Endothelial cell of umbilical vein (primary cell): ENCODE measurements at regions not wholly inside any gene's neighbourhood (a gene's known extent, or its start where the extent isn't known, plus 50 kb on each side); places are given as distances from the start of the nearest gene placed in this dataset.

Source experiments
- BruUV-seq: library from RNA; stranded (reverse); fragments of 400-500 nt; replicated peaks from 2 replicates; lab custom pipeline; 2021; lab: Mats Ljungman, UMichigan
- CTCF ChIA-PET: fragments of 300-600, 350-600 bp; sonication (Branson Sonifier 250); formaldehyde crosslinking; loops from one replicate; lab custom pipeline; 2021; ENCODE audit warnings: antibody characterized with exemption, inconsistent platforms; lab: Charles Lee
- POLR2A ChIA-PET: fragments of 300-600, 350-600 bp; sonication (Branson Sonifier 250); formaldehyde crosslinking; loops from one replicate; lab custom pipeline; 2021; ENCODE audit warnings: antibody characterized with exemption, inconsistent platforms; lab: Charles Lee
- DNase-seq: peaks from one replicate; pipeline ENCODE4 v3.0.0-alpha.2; 2011; ENCODE audit warnings: low read depth, low spot score
- FAIRE-seq: peaks from 2 replicates; lab custom pipeline; 2011; peaks lifted over from hg19 to GRCh38; lab: Jason Lieb, UNC
- H2AFZ ChIP-seq: 2 replicates; pipeline ENCODE4 v1.6.0; 2012; ENCODE audit warnings: low read depth, low read length, control low read depth, inconsistent platforms
- H3K27ac ChIP-seq: 2 replicates; pipeline ENCODE4 v1.5.1; 2011; ENCODE audit warnings: low read depth, mild to moderate bottlenecking, control low read depth, low read length, moderate library complexity; ENCODE audit not compliant: insufficient read depth
- H3K27me3 ChIP-seq, 2 experiments: 2 replicates each; pipeline versions ENCODE4 v1.6.0 to v1.6.1; 2011; ENCODE audit warnings: low read length in 2 of 2, mixed read lengths in 1 of 2; ENCODE audit not compliant: control insufficient read depth in 2 of 2, insufficient read depth in 2 of 2
- H3K36me3 ChIP-seq, 2 experiments: 2 replicates in 1 of 2; 3 replicates in 1 of 2; pipeline ENCODE4 v1.5.1; 2011; ENCODE audit warnings: low read length in 2 of 2, mild to moderate bottlenecking in 1 of 2, moderate library complexity in 1 of 2; ENCODE audit not compliant: control insufficient read depth in 2 of 2, insufficient read depth in 2 of 2; ENCODE audit errors: extremely low read depth in 1 of 2
- H3K4me1 ChIP-seq: 3 replicates; pipeline ENCODE4 v1.5.1; 2011; ENCODE audit warnings: mild to moderate bottlenecking, low read length; ENCODE audit not compliant: control insufficient read depth, insufficient read depth; ENCODE audit errors: extremely low read depth
- H3K4me2 ChIP-seq: 2 replicates; pipeline ENCODE4 v1.6.1; 2011; ENCODE audit warnings: low read length, control low read depth, mixed read lengths; ENCODE audit not compliant: insufficient read depth
- H3K4me3 ChIP-seq, 3 experiments: fragments of 200-600 bp in 1 of 3; sonication (generic), shearing (Covaris generic) in 1 of 3; replicated peaks in 1 of 3; 2 replicates each; pipeline ENCODE4 v1.5.1; 2011 to 2016; ENCODE audit warnings: control low read depth in 3 of 3, low read length in 3 of 3, mild to moderate bottlenecking in 2 of 3, inconsistent platforms in 1 of 3, low read depth in 1 of 3, moderate library complexity in 1 of 3; ENCODE audit not compliant: insufficient read depth in 1 of 3
- H3K79me2 ChIP-seq: 2 replicates; pipeline ENCODE4 v1.6.0; 2012; ENCODE audit warnings: low read length, inconsistent platforms; ENCODE audit not compliant: control insufficient read depth, insufficient read depth
- H3K9ac ChIP-seq: replicated peaks from 2 replicates; pipeline ENCODE3; 2011; ENCODE audit warnings: low read length, control low read depth; ENCODE audit not compliant: insufficient read depth; ENCODE audit errors: extremely low read depth
- H3K9me1 ChIP-seq: replicated peaks from 3 replicates; pipeline ENCODE4 v1.6.0; 2011; ENCODE audit warnings: mild to moderate bottlenecking, low read length; ENCODE audit not compliant: control insufficient read depth, insufficient read depth; ENCODE audit errors: extremely low read depth
- H3K9me3 ChIP-seq: replicated peaks from 2 replicates; pipeline ENCODE4 v1.5.1; 2012; ENCODE audit warnings: low read length, inconsistent platforms; ENCODE audit not compliant: control insufficient read depth, insufficient read depth
- H4K20me1 ChIP-seq: replicated peaks from 2 replicates; pipeline ENCODE3; 2011; ENCODE audit warnings: mild to moderate bottlenecking, low read length; ENCODE audit not compliant: control insufficient read depth, insufficient read depth; ENCODE audit errors: extremely low read depth
- EZH2 ChIP-seq: IDR thresholded peaks from 2 replicates; pipeline ENCODE4 v1.6.1; 2012; ENCODE audit warnings: borderline replicate concordance, low read depth, mild to moderate bottlenecking, moderate library complexity, low read length, inconsistent platforms; ENCODE audit not compliant: severe bottlenecking
- FOS ChIP-seq: IDR thresholded peaks from 2 replicates; pipeline ENCODE4 v1.6.1; 2011; ENCODE audit warnings: mild to moderate bottlenecking, low read length, moderate library complexity, borderline replicate concordance; ENCODE audit not compliant: insufficient read depth
- GATA2 ChIP-seq: IDR thresholded peaks from 2 replicates; pipeline ENCODE4 v1.7.0; 2011; ENCODE audit warnings: low read depth, mild to moderate bottlenecking, moderate library complexity, mixed read lengths, low read length; ENCODE audit not compliant: insufficient read length, insufficient read depth
- JUN ChIP-seq: IDR thresholded peaks from 2 replicates; pipeline ENCODE4 v1.6.1; 2011; ENCODE audit warnings: borderline replicate concordance, low read depth; ENCODE audit not compliant: insufficient read length, insufficient read depth
- MYC ChIP-seq: IDR thresholded peaks from one replicate; pipeline ENCODE4 v1.6.1; 2011; ENCODE audit warnings: mild to moderate bottlenecking, low read depth, low read length
- POLR2A ChIP-seq: IDR thresholded peaks from 2 replicates; pipeline ENCODE4 v1.6.1; 2012; ENCODE audit warnings: low read depth, mild to moderate bottlenecking, control low read depth, low read length
- POLR2AphosphoS5 ChIP-seq: IDR thresholded peaks from 2 replicates; pipeline ENCODE4 v1.6.1; 2012; ENCODE audit warnings: low read depth, mild to moderate bottlenecking, control low read depth, low read length, moderate library complexity; ENCODE audit not compliant: insufficient read depth
- dilution Hi-C: fragments of 300-500 bp; cut with MboI; formaldehyde crosslinking; loops from one replicate; pipeline ENCODE4 v1.15.0; 2019; ENCODE audit warnings: low sequenced_read_pairs; ENCODE audit not compliant: extremely low pct_ligation_motif_present
- intact Hi-C: fragments of 100-400 bp; cut with micrococcal nuclease; formaldehyde crosslinking; loops from one replicate; pipeline ENCODE4 v1.10.0; 2022
- TF ChIP-seq, protein P1 (sequence below), 2 donors: IDR thresholded peaks; 1 replicate in 1 of 2; 2 replicates in 1 of 2; pipeline ENCODE4 v1.5.1; 2011; ENCODE audit warnings: low read length in 2 of 2, mild to moderate bottlenecking in 2 of 2, moderate library complexity in 2 of 2, control low read depth in 1 of 2, inconsistent platforms in 1 of 2, low read depth in 1 of 2; ENCODE audit not compliant: insufficient read depth in 1 of 2; ENCODE audit errors: extremely low read depth in 1 of 2
- TF ChIP-seq, protein P2 (sequence below): IDR thresholded peaks from 2 replicates; pipeline ENCODE4 v1.6.1; 2011; ENCODE audit not compliant: insufficient read depth, insufficient read length

DNA sequence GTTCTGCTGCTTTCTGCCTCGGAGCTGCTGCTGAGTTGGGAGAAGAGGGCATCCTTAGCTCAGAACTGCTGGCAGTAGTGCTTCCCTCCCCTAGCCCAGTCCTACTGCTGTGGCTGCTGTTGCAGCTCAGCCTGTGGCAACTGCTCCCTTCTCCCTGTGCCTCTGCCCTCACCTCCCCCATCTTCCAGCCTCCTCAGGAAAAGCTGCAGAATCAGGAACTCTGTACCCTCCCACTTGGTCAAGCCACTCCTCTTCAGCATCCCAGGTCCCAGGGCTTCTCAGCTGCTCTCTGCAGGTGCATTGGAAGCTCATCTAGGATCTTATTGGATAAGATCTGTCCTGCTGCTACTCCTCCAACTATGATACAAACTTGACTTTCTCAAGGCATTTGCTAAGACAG, 316.7 kb downstream of the BRINP2 start:
- no peaks in the 10 kb centered on the region for H4K20me1 ChIP-seq
- no peaks in the 10 kb centered on the region for H3K36me3 ChIP-seq
- TF ChIP-seq POLR2A (no peak), GATA2 (no peak), MYC (no peak), POLR2AphosphoS5 (no peak), FOS (no peak), EZH2 (no peak), JUN (no peak)
- TF ChIP-seq, protein P1, sequence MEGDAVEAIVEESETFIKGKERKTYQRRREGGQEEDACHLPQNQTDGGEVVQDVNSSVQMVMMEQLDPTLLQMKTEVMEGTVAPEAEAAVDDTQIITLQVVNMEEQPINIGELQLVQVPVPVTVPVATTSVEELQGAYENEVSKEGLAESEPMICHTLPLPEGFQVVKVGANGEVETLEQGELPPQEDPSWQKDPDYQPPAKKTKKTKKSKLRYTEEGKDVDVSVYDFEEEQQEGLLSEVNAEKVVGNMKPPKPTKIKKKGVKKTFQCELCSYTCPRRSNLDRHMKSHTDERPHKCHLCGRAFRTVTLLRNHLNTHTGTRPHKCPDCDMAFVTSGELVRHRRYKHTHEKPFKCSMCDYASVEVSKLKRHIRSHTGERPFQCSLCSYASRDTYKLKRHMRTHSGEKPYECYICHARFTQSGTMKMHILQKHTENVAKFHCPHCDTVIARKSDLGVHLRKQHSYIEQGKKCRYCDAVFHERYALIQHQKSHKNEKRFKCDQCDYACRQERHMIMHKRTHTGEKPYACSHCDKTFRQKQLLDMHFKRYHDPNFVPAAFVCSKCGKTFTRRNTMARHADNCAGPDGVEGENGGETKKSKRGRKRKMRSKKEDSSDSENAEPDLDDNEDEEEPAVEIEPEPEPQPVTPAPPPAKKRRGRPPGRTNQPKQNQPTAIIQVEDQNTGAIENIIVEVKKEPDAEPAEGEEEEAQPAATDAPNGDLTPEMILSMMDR (IDR thresholded peaks at IDR 0.05; ENCODE audit: extremely low read depth in 1 of 2, insufficient read depth in 1 of 2, low read depth in 1 of 2, low read length in 2 of 2), result no peak
- TF ChIP-seq, protein P2, sequence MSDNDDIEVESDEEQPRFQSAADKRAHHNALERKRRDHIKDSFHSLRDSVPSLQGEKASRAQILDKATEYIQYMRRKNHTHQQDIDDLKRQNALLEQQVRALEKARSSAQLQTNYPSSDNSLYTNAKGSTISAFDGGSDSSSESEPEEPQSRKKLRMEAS, result no peak
- no peak overlapping the region for H3K27ac ChIP-seq
- intact Hi-C loops, result no loop called here
- POLR2A ChIA-PET, result no interaction called here
- H3K4me2 ChIP-seq, result no peak overlapping the region
- dilution Hi-C loops, result no loop called here
- H3K9me1 ChIP-seq, result no peaks in the 10 kb centered on the region
- no peak overlapping the region for H2AFZ ChIP-seq
- no peaks in the 10 kb centered on the region for H3K79me2 ChIP-seq
- H3K4me1 ChIP-seq, result no peaks in the 10 kb centered on the region
- no peak for FAIRE-seq
- H3K4me3 ChIP-seq, result no peak overlapping the region
- no peaks in the 10 kb centered on the region for H3K27me3 ChIP-seq
- BruUV-seq, result no TSS peak
- H3K9me3 ChIP-seq, result no peaks in the 10 kb centered on the region
- no peak for DNase-seq
- H3K9ac ChIP-seq, result no peak overlapping the region
- CTCF ChIA-PET, result no interaction called here
